Dermis microvascular lymphatic vessel endothelial cell (primary cell): ENCODE measurements at regions not wholly inside any gene's neighbourhood (a gene's known extent, or its start where the extent isn't known, plus 50 kb on each side); places are given as distances from the start of the nearest gene placed in this dataset.
A peak's percentile ranks its signal among the peaks of the same experiment; 100 is the strongest.

ENCODE experiments used
- DNase-seq, 2 donors: peaks; one replicate each; pipeline versions ENCODE4 v3.0.0 to v3.0.0-alpha.2; 2010; ENCODE audit warnings: low read depth in 2 of 2

- DNase-seq = peak in 1 of 2 donors; percentile 9
Measured at GRCh38 chr1:106937104-106937503, 119.4 kb upstream of the PRMT6 start.

GRCh38 chr1:106944721-106945120, 111.8 kb upstream of the PRMT6 start:
- DNase-seq = no peak

GRCh38 chr1:106952776-106953175, 103.7 kb upstream of the PRMT6 start:
- DNase-seq = no peak

- no peak for DNase-seq
Measured at GRCh38 chr1:106954661-106955229, 101.7 kb upstream of the PRMT6 start.

- DNase-seq = no peak
Measured at GRCh38 chr1:106956721-106957120, 99.8 kb upstream of the PRMT6 start.

GRCh38 chr1:106957795-106958194, 98.7 kb upstream of the PRMT6 start:
- DNase-seq = no peak

GRCh38 chr1:106960412-106960811, 96.1 kb upstream of the PRMT6 start:
- no peak for DNase-seq

- DNase-seq = no peak
Measured at GRCh38 chr1:106961646-106962045, 94.8 kb upstream of the PRMT6 start.

GRCh38 chr1:106962591-106962990, 93.9 kb upstream of the PRMT6 start:
- no peak for DNase-seq

- DNase-seq = no peak
Measured at GRCh38 chr1:106964495-106964894, 92.0 kb upstream of the PRMT6 start.

GRCh38 chr1:106968644-106969043, 87.8 kb upstream of the PRMT6 start:
- no peak for DNase-seq

- DNase-seq = no peak
Measured at GRCh38 chr1:106969731-106970130, 86.7 kb upstream of the PRMT6 start.

GRCh38 chr1:106972074-106972473, 84.4 kb upstream of the PRMT6 start:
- DNase-seq = no peak

GRCh38 chr1:106975944-106976343, 80.5 kb upstream of the PRMT6 start:
- no peak for DNase-seq

- DNase-seq = no peak
Measured at GRCh38 chr1:106978477-106979322, 77.8 kb upstream of the PRMT6 start.

GRCh38 chr1:106979371-106979770, 77.1 kb upstream of the PRMT6 start:
- no peak for DNase-seq

- DNase-seq = no peak
Measured at GRCh38 chr1:106980121-106980520, 76.4 kb upstream of the PRMT6 start.

- no peak for DNase-seq
Measured at GRCh38 chr1:106984801-106985200, 71.7 kb upstream of the PRMT6 start.

- no peak for DNase-seq
Measured at GRCh38 chr1:106986603-106987002, 69.9 kb upstream of the PRMT6 start.

GRCh38 chr1:106995970-106996369, 60.5 kb upstream of the PRMT6 start:
- DNase-seq = no peak

GRCh38 chr1:106998431-106999002, 58.0 kb upstream of the PRMT6 start:
- no peak for DNase-seq

GRCh38 chr1:107000902-107001301, 55.6 kb upstream of the PRMT6 start:
- no peak for DNase-seq

- DNase-seq = no peak
Measured at GRCh38 chr1:107003972-107004371, 52.5 kb upstream of the PRMT6 start.
